PC-3 (cell line): ENCODE measurements at regions not wholly inside any gene's neighbourhood (a gene's known extent, or its start where the extent isn't known, plus 50 kb on each side); places are given as distances from the start of the nearest gene placed in this dataset.

Source experiments
- ATAC-seq: fragments of 200-7000 bp; cut with Tn5 transposase; 2 replicates; pipeline ENCODE4 v1.9.1; 2020; ENCODE audit warnings: mild to moderate bottlenecking, moderate library complexity
- BruUV-seq: library from RNA; stranded (reverse); fragments of 400-500 nt; replicated peaks from 2 replicates; lab custom pipeline; 2021; lab: Mats Ljungman, UMichigan
- CTCF ChIA-PET: fragments of 300-600 bp; sonication (Branson Sonifier 250); formaldehyde crosslinking; loops from one replicate; lab custom pipeline; 2022; ENCODE audit warnings: antibody characterized with exemption; lab: Charles Lee
- POLR2A ChIA-PET: fragments of 300-600 bp; sonication (Branson Sonifier 250); formaldehyde crosslinking; loops from one replicate; lab custom pipeline; 2022; ENCODE audit warnings: antibody characterized with exemption; ENCODE audit not compliant: unreplicated experiment; lab: Charles Lee
- DNase-seq: peaks from one replicate; pipeline ENCODE4 v3.0.0-alpha.2; 2015
- H2AFZ ChIP-seq: fragments of 300-600 bp; sonication (generic); 2 replicates; pipeline ENCODE4 v1.6.0; 2016; ENCODE audit warnings: antibody characterized with exemption, low read length
- H3F3A ChIP-seq: fragments of 300-600 bp; sonication (generic); one replicate; pipeline ENCODE4 v1.6.0; 2017; ENCODE audit warnings: antibody characterized with exemption, low read length, control low read depth, mild to moderate bottlenecking; ENCODE audit not compliant: unreplicated experiment
- H3K27ac ChIP-seq: fragments of 300-600 bp; sonication (generic); 2 replicates; pipeline ENCODE4 v1.5.1; 2016; ENCODE audit warnings: mild to moderate bottlenecking, low read length
- H3K27me3 ChIP-seq: fragments of 300-600 bp; sonication (generic); 2 replicates; pipeline ENCODE4 v1.6.1; 2016; ENCODE audit warnings: low read length, mixed read lengths
- H3K36me3 ChIP-seq: fragments of 300-600 bp; sonication (generic); 2 replicates; pipeline ENCODE4 v1.6.1; 2016; ENCODE audit warnings: low read depth, mixed run types, low read length, mixed read lengths
- H3K4me1 ChIP-seq: fragments of 300-600 bp; sonication (generic); 2 replicates; pipeline ENCODE4 v1.5.1; 2016; ENCODE audit warnings: low read length; ENCODE audit not compliant: insufficient read depth
- H3K4me2 ChIP-seq: fragments of 300-600 bp; sonication (generic); 2 replicates; pipeline ENCODE4 v1.6.0; 2016; ENCODE audit warnings: low read length
- H3K4me3 ChIP-seq: fragments of 300-600 bp; sonication (generic); 2 replicates; pipeline ENCODE4 v1.5.1; 2016; ENCODE audit warnings: mild to moderate bottlenecking, low read length, mixed read lengths
- H3K79me2 ChIP-seq: fragments of 300-600 bp; sonication (generic); 2 replicates; pipeline ENCODE4 v1.6.1; 2017; ENCODE audit warnings: low read length, mixed read lengths
- H3K9ac ChIP-seq: fragments of 300-600 bp; sonication (generic); 2 replicates; pipeline ENCODE4 v1.6.0; 2016; ENCODE audit warnings: mild to moderate bottlenecking, low read length
- H3K9me2 ChIP-seq: fragments of 300-600 bp; sonication (generic); replicated peaks from 2 replicates; pipeline ENCODE4 v1.6.1; 2016; ENCODE audit warnings: mixed run types, low read length, mixed read lengths
- H3K9me3 ChIP-seq: fragments of 300-600 bp; sonication (generic); 2 replicates; pipeline ENCODE4 v1.6.1; 2016; ENCODE audit warnings: low read length, mixed read lengths
- H4K20me1 ChIP-seq: fragments of 300-600 bp; sonication (generic); 2 replicates; pipeline ENCODE4 v1.6.1; 2016; ENCODE audit warnings: low read length, mixed read lengths
- EZH2 ChIP-seq: fragments of 300-600 bp; sonication (generic); IDR thresholded peaks from one replicate; pipeline ENCODE4 v1.6.1; 2017; ENCODE audit warnings: antibody characterized with exemption, mild to moderate bottlenecking, low read length; ENCODE audit not compliant: unreplicated experiment
- EZH2phosphoT487 ChIP-seq: fragments of 300-600 bp; sonication (generic); IDR thresholded peaks from 2 replicates; pipeline ENCODE4 v1.6.1; 2018; ENCODE audit warnings: mild to moderate bottlenecking, antibody characterized with exemption, low read length, borderline replicate concordance
- intact Hi-C: fragments of 100-400 bp; cut with micrococcal nuclease; formaldehyde crosslinking; loops from 2 replicates; pipeline ENCODE4 v1.9.0; 2023
- TF ChIP-seq, protein P1 (sequence below): fragments of 300-600 bp; sonication (generic); conservative IDR thresholded peaks from 2 replicates; pipeline ENCODE4 v1.5.1; 2017; ENCODE audit warnings: antibody characterized with exemption, low read depth, mild to moderate bottlenecking, low read length

DNA sequence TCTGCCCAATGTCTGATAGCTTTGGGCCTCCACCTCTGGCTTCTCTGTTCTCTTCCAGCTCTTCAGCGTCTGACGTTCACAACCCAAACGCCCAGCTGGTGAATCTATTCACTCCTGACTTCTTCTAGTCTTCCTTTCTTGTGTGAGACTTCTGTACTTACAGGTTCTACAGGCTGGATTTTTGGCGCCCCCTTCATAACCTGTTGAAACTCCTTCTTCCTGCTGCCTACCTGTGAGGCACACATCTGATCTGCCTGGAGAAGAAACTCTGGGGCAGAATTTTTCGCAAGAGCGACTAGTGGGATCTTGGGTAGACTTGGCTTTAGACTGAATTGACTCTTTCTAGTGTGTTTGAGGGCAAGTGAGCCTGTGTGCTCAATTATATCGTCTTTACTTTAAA lies 249.3 kb downstream of the REEP3 start:
- H3K36me3 ChIP-seq: no peaks in the 10 kb centered on the region
- POLR2A ChIA-PET: no interaction called here
- no peak overlapping the region for H3K4me3 ChIP-seq
- no peak for DNase-seq
- H3K27ac ChIP-seq: no peak overlapping the region
- TF ChIP-seq, protein P1, sequence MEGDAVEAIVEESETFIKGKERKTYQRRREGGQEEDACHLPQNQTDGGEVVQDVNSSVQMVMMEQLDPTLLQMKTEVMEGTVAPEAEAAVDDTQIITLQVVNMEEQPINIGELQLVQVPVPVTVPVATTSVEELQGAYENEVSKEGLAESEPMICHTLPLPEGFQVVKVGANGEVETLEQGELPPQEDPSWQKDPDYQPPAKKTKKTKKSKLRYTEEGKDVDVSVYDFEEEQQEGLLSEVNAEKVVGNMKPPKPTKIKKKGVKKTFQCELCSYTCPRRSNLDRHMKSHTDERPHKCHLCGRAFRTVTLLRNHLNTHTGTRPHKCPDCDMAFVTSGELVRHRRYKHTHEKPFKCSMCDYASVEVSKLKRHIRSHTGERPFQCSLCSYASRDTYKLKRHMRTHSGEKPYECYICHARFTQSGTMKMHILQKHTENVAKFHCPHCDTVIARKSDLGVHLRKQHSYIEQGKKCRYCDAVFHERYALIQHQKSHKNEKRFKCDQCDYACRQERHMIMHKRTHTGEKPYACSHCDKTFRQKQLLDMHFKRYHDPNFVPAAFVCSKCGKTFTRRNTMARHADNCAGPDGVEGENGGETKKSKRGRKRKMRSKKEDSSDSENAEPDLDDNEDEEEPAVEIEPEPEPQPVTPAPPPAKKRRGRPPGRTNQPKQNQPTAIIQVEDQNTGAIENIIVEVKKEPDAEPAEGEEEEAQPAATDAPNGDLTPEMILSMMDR: peak; percentile 51
- TF ChIP-seq EZH2phosphoT487: no peak
- BruUV-seq: no TSS peak
- intact Hi-C loops: no loop called here
- no peaks in the 10 kb centered on the region for H3K27me3 ChIP-seq
- H3K9me2 ChIP-seq: no peaks in the 10 kb centered on the region
- H3F3A ChIP-seq: no peaks in the 10 kb centered on the region
- H3K4me2 ChIP-seq: no peak overlapping the region
- H3K9me3 ChIP-seq: no peaks in the 10 kb centered on the region
- no peaks in the 10 kb centered on the region for H4K20me1 ChIP-seq
- H3K79me2 ChIP-seq: no peaks in the 10 kb centered on the region
- no peak overlapping the region for H3K9ac ChIP-seq
- no peak for ATAC-seq
- CTCF ChIA-PET: no interaction called here
- no peak overlapping the region for H2AFZ ChIP-seq
- H3K4me1 ChIP-seq: no peaks in the 10 kb centered on the region

DNA sequence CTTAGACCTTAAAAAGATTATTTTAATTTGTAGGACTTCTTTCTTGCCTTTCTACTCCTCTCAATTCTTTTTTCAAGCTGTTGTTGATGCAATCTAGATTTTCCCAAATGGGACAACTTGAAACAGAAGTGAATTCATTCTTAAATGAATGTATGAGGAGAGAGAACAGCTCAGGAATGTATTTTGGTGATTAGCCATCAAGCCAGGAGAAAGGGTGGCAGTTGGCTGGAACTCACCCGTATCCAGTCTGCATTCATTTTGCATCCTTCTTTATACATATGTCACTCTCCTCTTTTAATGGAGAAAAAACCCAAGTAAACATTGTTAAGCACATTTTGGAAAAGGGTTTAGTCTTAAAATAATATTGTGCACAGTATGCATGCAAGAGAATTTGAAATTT lies 251.3 kb downstream of the REEP3 start:
- no peaks in the 10 kb centered on the region for H3K9me2 ChIP-seq
- DNase-seq (no peak), ATAC-seq (no peak)
- TF ChIP-seq, protein P1: no peak
- TF ChIP-seq EZH2phosphoT487: no peak
- no peak for TF ChIP-seq EZH2
- no peak overlapping the region for H3K4me2 ChIP-seq
- ChIA-PET CTCF (no interaction called here), POLR2A (interaction anchor here (0.7 kb wide), 1 partner anchor 1798 kb away, joined by 12 read pairs; no protein-coding TSS in a partner anchor)
- no peak overlapping the region for H2AFZ ChIP-seq
- no peaks in the 10 kb centered on the region for H3K4me1 ChIP-seq
- H3K9me3 ChIP-seq: no peaks in the 10 kb centered on the region
- BruUV-seq: no TSS peak
- H4K20me1 ChIP-seq: no peaks in the 10 kb centered on the region
- no peaks in the 10 kb centered on the region for H3K27me3 ChIP-seq
- no peaks in the 10 kb centered on the region for H3K79me2 ChIP-seq
- H3K9ac ChIP-seq: no peak overlapping the region
- H3K27ac ChIP-seq: no peak overlapping the region
- no peaks in the 10 kb centered on the region for H3F3A ChIP-seq
- no peaks in the 10 kb centered on the region for H3K36me3 ChIP-seq
- intact Hi-C loops: no loop called here
- no peak overlapping the region for H3K4me3 ChIP-seq

DNA sequence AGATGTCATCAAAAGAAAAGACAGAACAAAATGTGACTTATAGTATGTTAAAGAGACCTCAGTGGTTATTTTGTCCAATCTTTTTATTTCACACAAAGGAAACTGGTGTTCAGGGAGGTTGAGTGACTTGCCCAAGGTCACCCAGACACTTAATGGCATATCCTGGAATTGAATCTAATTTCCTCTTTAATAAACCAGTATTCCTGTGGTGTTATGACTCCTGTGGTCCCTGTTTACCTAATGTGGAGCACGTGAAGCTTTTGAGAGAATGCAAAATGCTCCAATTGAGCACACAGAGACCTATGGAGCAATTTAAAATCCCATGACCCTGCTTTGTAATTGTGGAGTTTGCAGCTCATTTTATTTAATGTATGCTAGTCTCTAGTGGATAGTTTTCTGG lies 251.9 kb downstream of the REEP3 start:
- no peak overlapping the region for H3K9ac ChIP-seq
- no TSS peak for BruUV-seq
- DNase-seq (no peak), ATAC-seq (no peak)
- no peaks in the 10 kb centered on the region for H3K4me1 ChIP-seq
- no peaks in the 10 kb centered on the region for H4K20me1 ChIP-seq
- intact Hi-C loops: no loop called here
- no peaks in the 10 kb centered on the region for H3K27me3 ChIP-seq
- no peaks in the 10 kb centered on the region for H3K9me3 ChIP-seq
- H2AFZ ChIP-seq: no peak overlapping the region
- no peak overlapping the region for H3K4me2 ChIP-seq
- no peaks in the 10 kb centered on the region for H3K79me2 ChIP-seq
- H3K36me3 ChIP-seq: no peaks in the 10 kb centered on the region
- POLR2A ChIA-PET: interaction anchor here (0.6 kb wide), 1 partner anchor 570 kb away, joined by 4 read pairs; no protein-coding TSS in a partner anchor
- TF ChIP-seq EZH2 (no peak), EZH2phosphoT487 (no peak)
- TF ChIP-seq, protein P1: no peak
- CTCF ChIA-PET: no interaction called here
- no peak overlapping the region for H3K4me3 ChIP-seq
- H3F3A ChIP-seq: no peaks in the 10 kb centered on the region
- H3K9me2 ChIP-seq: no peaks in the 10 kb centered on the region
- no peak overlapping the region for H3K27ac ChIP-seq
